B cell (primary cell): ENCODE measurements at regions not wholly inside any gene's neighbourhood (a gene's known extent, or its start where the extent isn't known, plus 50 kb on each side); places are given as distances from the start of the nearest gene placed in this dataset.

Source experiments
- ATAC-seq: fragments of 200-7000 bp; cut with Tn5 transposase; one replicate; pipeline ENCODE4 v1.10.0; 2021; ENCODE audit warnings: low read depth, mild to moderate bottlenecking, moderate number of reproducible peaks, moderate library complexity
- CTCF ChIA-PET: fragments of 350-600 bp; sonication (Branson Sonifier 250); formaldehyde crosslinking; loops from one replicate; lab custom pipeline; 2021; ENCODE audit warnings: antibody characterized with exemption, inconsistent platforms; lab: Charles Lee
- POLR2A ChIA-PET: fragments of 350-600 bp; sonication (Branson Sonifier 250); formaldehyde crosslinking; loops from one replicate; lab custom pipeline; 2021; ENCODE audit warnings: antibody characterized with exemption; lab: Charles Lee
- DNase-seq: peaks from one replicate; pipeline ENCODE4 v3.0.0; 2013
- H2AFZ ChIP-seq: 2 replicates; pipeline ENCODE4 v1.6.1; 2012; ENCODE audit warnings: mild to moderate bottlenecking, low read depth, low read length; ENCODE audit not compliant: insufficient read depth, poor library complexity, severe bottlenecking
- H3K27ac ChIP-seq, 2 donors: 1 replicate in 1 of 2; 2 replicates in 1 of 2; pipeline ENCODE4 v1.5.1; 2012 to 2013; ENCODE audit warnings: low read length in 2 of 2, mild to moderate bottlenecking in 2 of 2, moderate library complexity in 1 of 2
- H3K27me3 ChIP-seq, 4 experiments: fragments of 200-600 bp in 1 of 4; sonication (generic) in 1 of 4; replicated peaks in 1 of 4; 1 replicate in 2 of 4; 2 replicates in 2 of 4; pipeline versions ENCODE4 v1.6.1 to v1.7.0; 2013 to 2016; ENCODE audit warnings: low read length in 3 of 4, mild to moderate bottlenecking in 2 of 4, mixed read lengths in 1 of 4, moderate library complexity in 1 of 4; ENCODE audit not compliant: insufficient read depth in 4 of 4, control insufficient read depth in 3 of 4; ENCODE audit errors: control extremely low read depth in 1 of 4
- H3K36me3 ChIP-seq, 2 experiments: replicated peaks in 1 of 2; 1 replicate in 1 of 2; 2 replicates in 1 of 2; pipeline versions ENCODE4 v1.6.1 to v1.7.1; 2013; ENCODE audit warnings: low read length in 1 of 2; ENCODE audit not compliant: insufficient read depth in 2 of 2, control insufficient read depth in 1 of 2; ENCODE audit errors: control extremely low read depth in 1 of 2, extremely low read depth in 1 of 2
- H3K4me1 ChIP-seq, 2 donors: fragments of 200-600 bp in 1 of 2; sonication (generic) in 1 of 2; 1 replicate in 1 of 2; 2 replicates in 1 of 2; pipeline versions ENCODE4 v1.5.1 to v1.6.1; 2013 to 2017; ENCODE audit warnings: low read length in 2 of 2; ENCODE audit not compliant: control insufficient read depth in 2 of 2, insufficient read depth in 2 of 2
- H3K4me2 ChIP-seq: replicated peaks from 2 replicates; pipeline ENCODE3; 2012; ENCODE audit warnings: mild to moderate bottlenecking, low read depth, low read length; ENCODE audit not compliant: poor library complexity, severe bottlenecking
- H3K4me3 ChIP-seq, 5 experiments: fragments of 200-600 bp in 1 of 5; sonication (generic) in 1 of 5; 1 replicate in 3 of 5; 2 replicates in 2 of 5; pipeline versions ENCODE4 v1.5.1 to v1.7.0; 2011 to 2016; ENCODE audit warnings: low read length in 4 of 5, mild to moderate bottlenecking in 4 of 5, low read depth in 2 of 5, control low read depth in 1 of 5, moderate library complexity in 1 of 5; ENCODE audit not compliant: insufficient read depth in 1 of 5; ENCODE audit errors: control extremely low read depth in 1 of 5, extremely low read depth in 1 of 5
- H3K79me2 ChIP-seq: fragments of 200-600 bp; sonication (generic); one replicate; pipeline ENCODE4 v1.6.0; 2016; ENCODE audit warnings: low read length; ENCODE audit not compliant: control insufficient read depth, insufficient read depth
- H3K9ac ChIP-seq: fragments of 200-600 bp; sonication (generic); 2 replicates; pipeline ENCODE4 v1.6.1; 2017; ENCODE audit warnings: mild to moderate bottlenecking, low read length, moderate library complexity
- H3K9me3 ChIP-seq, 3 donors: one replicate each; pipeline versions ENCODE4 v1.6.1 to v1.7.1; 2013; ENCODE audit warnings: low read length in 2 of 3; ENCODE audit not compliant: control insufficient read depth in 2 of 3, insufficient read depth in 1 of 3; ENCODE audit errors: control extremely low read depth in 1 of 3
- H4K20me1 ChIP-seq: 2 replicates; pipeline ENCODE4 v1.6.0; 2012; ENCODE audit warnings: mild to moderate bottlenecking, low read length; ENCODE audit not compliant: insufficient read depth, control insufficient read depth, poor library complexity, severe bottlenecking
- H3K27ac Mint-ChIP-seq: one replicate; pipeline ENCODE4 v1.8.0; 2021; ENCODE audit warnings: mixed read lengths
- H3K27me3 Mint-ChIP-seq: one replicate; pipeline ENCODE4 v1.8.0; 2021; ENCODE audit warnings: mixed read lengths
- H3K4me1 Mint-ChIP-seq: one replicate; pipeline ENCODE4 v1.8.0; 2021; ENCODE audit warnings: mixed read lengths
- H3K4me3 Mint-ChIP-seq: one replicate; pipeline ENCODE4 v1.8.0; 2021; ENCODE audit warnings: mixed read lengths
- H3K9me3 Mint-ChIP-seq: one replicate; pipeline ENCODE4 v1.8.0; 2022; ENCODE audit warnings: mixed read lengths; ENCODE audit not compliant: insufficient read depth
- CTCF ChIP-seq: fragments of 200-600 bp; IDR thresholded peaks from one replicate; pipeline ENCODE4 v1.8.0; 2022; ENCODE audit warnings: antibody characterized with exemption, mild to moderate bottlenecking
- EZH2 ChIP-seq: IDR thresholded peaks from 2 replicates; pipeline ENCODE4 v1.6.1; 2012; ENCODE audit warnings: borderline replicate concordance, low read depth, mild to moderate bottlenecking, moderate library complexity, low read length; ENCODE audit not compliant: insufficient read depth, poor library complexity, severe bottlenecking
- WGBS: methylation state at CpG from one replicate; pipeline ENCODE4 v1.1.5; 2013; ENCODE audit warnings: missing lambda C conversion rate; ENCODE audit not compliant: insufficient coverage; 5-methylcytosine and 5-hydroxymethylcytosine counted together
- intact Hi-C: fragments of 100-400 bp; cut with micrococcal nuclease; formaldehyde crosslinking; loops from one replicate; pipeline ENCODE4 v1.10.0; 2022

DNA sequence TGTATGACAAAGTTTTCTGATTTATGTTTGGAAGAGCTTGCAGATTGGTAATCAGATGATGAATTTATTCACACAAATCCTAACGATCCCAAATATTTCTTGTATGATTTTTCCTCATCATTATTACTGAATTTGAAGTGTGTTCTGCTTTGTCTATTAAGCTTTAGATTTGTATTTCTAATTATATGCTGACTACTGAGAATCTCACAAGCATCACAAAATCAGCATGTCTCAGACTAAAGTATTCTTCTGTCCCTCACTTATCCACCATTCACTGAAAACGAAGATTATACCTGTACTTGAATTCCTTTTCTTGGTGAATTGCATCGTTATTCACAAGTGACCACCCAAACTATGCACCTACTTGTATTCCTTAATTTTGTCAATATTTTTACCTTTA lies 796.3 kb upstream of the MAP3K7 start:
- TF ChIP-seq CTCF = no peak
- no peak for TF ChIP-seq EZH2
- Mint-ChIP-seq H3K4me1 (no peaks in the 10 kb centered on the region), H3K27me3 (no peaks in the 10 kb centered on the region), H3K4me3 (no peak overlapping the region), H3K27ac (no peak overlapping the region), H3K9me3 (no peaks in the 10 kb centered on the region)
- Histone ChIP-seq H3K4me2 (no peak overlapping the region), H3K9ac (no peak overlapping the region), H3K27ac (no peak overlapping the region), H3K4me1 (no peaks in the 10 kb centered on the region), H2AFZ (no peak overlapping the region), H3K79me2 (no peaks in the 10 kb centered on the region), H3K27me3 (no peaks in the 10 kb centered on the region), H3K36me3 (no peaks in the 10 kb centered on the region), H3K9me3 (peaks cover 0 to 10% (median 0%) of the 10 kb centered on the region in 3 donors), H4K20me1 (no peaks in the 10 kb centered on the region), H3K4me3 (no peak overlapping the region)
- 71% methylated on average over 2 of the region's 3 CpGs for WGBS
- CTCF ChIA-PET = no interaction called here
- intact Hi-C loops = no loop called here
- DNase-seq = no peak
- POLR2A ChIA-PET = no interaction called here
- no peak for ATAC-seq

- H3K9ac ChIP-seq = no peak overlapping the region
- no peak for TF ChIP-seq EZH2
- TF ChIP-seq CTCF = no peak
- H3K4me3 ChIP-seq = no peak overlapping the region
- no peak overlapping the region for H2AFZ ChIP-seq
- peaks cover 2% of the 10 kb centered on the region for H3K9me3 Mint-ChIP-seq
- no peak overlapping the region for H3K4me3 Mint-ChIP-seq
- ChIA-PET CTCF (no interaction called here), POLR2A (no interaction called here)
- no peaks in the 10 kb centered on the region for H3K27me3 Mint-ChIP-seq
- intact Hi-C loops = no loop called here
- DNase-seq (no peak), ATAC-seq (no peak)
- no peaks in the 10 kb centered on the region for H3K4me1 ChIP-seq
- H3K36me3 ChIP-seq = no peaks in the 10 kb centered on the region
- no peaks in the 10 kb centered on the region for H3K79me2 ChIP-seq
- no peak overlapping the region for H3K27ac ChIP-seq
- H3K4me2 ChIP-seq = no peak overlapping the region
- H3K27me3 ChIP-seq = no peaks in the 10 kb centered on the region
- no peaks in the 10 kb centered on the region for H3K4me1 Mint-ChIP-seq
- H3K27ac Mint-ChIP-seq = no peak overlapping the region
- no peaks in the 10 kb centered on the region for H3K9me3 ChIP-seq
- WGBS = 90% methylated on average over 3 of the region's 4 CpGs
- no peaks in the 10 kb centered on the region for H4K20me1 ChIP-seq
These were observed 789.8 kb upstream of the MAP3K7 start for GRCh38 chr6:91376686-91377085.
